HG03103 (cell line): ENCODE measurements at regions not wholly inside any gene's neighbourhood (a gene's known extent, or its start where the extent isn't known, plus 50 kb on each side); places are given as distances from the start of the nearest gene placed in this dataset.
"Not testable (repeated sequence)": the region's sequence is repeated elsewhere in the genome, so short reads cannot be mapped to it uniquely, and the experiment has no call there.

ENCODE experiments used
- ATAC-seq: cut with Tn5 transposase; IDR thresholded peaks from one replicate; pipeline ENCODE4 v1.9.1; 2021; ENCODE audit warnings: low read depth; ENCODE audit not compliant: unreplicated experiment

- no peak for ATAC-seq
These were observed 250.7 kb upstream of the TBL1XR1 start for GRCh38 chr3:177447938-177448337.

- ATAC-seq = peak; percentile 35
These were observed 251.7 kb upstream of the TBL1XR1 start for GRCh38 chr3:177448987-177449359.

DNA sequence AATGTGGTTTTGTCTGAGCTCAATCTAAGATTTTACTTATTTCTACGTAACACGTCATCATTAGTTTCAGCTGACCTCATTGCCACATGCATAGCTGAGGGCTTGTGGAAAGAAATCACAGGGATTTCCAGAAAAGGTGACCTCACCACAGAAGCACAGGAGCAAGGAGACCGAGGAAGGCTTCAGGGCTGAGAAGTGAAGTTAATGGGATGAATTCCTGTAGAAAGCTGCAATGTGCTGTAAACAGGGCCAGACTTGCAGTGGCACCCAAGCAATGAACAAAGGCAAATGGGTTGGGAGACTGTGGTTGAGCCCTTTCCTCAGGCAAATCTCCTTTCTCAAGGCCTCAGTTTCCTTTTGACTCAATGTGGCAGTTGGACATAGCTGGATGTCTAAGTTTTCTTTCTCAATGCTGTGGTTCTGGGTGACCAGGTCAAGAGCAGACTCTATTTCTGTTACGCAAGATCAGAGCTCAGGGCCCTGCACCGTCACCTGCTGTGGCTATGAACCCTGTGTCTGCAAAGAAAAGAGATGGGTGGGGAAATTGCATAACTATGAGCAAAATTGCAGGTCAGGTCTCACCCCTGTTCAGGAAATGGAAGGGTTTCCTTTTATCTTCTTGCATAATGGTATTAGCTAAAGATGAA lies 252.2 kb upstream of the TBL1XR1 start:
- peak; percentile 86 for ATAC-seq

DNA sequence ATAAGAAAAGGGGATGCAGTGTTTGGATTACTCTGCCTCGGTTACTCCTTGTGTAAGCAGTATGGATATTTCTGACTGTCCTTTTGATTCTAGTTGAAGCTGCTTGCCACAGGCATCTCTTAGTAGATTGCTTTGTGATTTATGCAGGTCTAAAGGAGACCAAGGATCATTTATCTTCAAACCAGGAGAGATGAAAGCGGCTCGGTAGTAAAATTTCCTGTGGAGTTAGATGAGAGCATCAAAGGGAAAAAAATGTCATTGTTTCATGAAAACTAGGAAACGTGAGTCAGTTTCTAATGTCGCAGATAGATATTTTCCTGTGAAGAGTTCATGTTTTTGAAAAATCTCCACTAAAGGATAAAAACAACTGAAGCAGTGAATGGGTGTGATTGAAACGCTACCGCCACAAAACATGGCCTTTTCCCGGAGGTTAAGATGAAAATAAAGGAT lies 254.0 kb upstream of the TBL1XR1 start:
- no peak for ATAC-seq

- ATAC-seq = no peak
These were observed 254.9 kb upstream of the TBL1XR1 start for GRCh38 chr3:177451864-177452830.

GRCh38 chr3:177452831-177453450 lies 255.7 kb upstream of the TBL1XR1 start:
- ATAC-seq = no peak

DNA sequence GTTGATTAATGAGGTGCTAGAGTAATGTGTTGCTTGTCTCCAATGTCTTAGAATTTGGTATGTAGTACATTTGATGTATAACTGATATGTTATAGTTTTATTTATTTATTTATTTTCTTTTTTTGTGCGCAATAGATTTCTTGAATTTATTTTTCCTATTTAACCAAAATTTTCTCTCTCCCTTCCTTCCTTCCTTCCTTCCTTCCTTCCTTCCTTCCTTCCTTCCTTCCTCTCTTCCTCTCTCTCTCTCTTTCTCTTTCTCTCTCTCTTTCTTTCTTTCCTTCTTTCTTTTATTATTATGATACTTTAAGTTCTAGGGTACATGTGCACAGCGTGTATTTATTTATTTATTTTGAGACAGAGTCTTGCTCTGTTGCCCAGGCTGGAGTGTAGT lies 256.2 kb upstream of the TBL1XR1 start:
- ATAC-seq = no peak

- ATAC-seq = not testable (repeated sequence)
These were observed 259.9 kb upstream of the TBL1XR1 start for GRCh38 chr3:177457204-177457603.

GRCh38 chr3:177459401-177459800 lies 262.1 kb upstream of the TBL1XR1 start:
- no peak for ATAC-seq

- ATAC-seq = no peak
These were observed 262.8 kb upstream of the TBL1XR1 start for GRCh38 chr3:177460047-177460446.

DNA sequence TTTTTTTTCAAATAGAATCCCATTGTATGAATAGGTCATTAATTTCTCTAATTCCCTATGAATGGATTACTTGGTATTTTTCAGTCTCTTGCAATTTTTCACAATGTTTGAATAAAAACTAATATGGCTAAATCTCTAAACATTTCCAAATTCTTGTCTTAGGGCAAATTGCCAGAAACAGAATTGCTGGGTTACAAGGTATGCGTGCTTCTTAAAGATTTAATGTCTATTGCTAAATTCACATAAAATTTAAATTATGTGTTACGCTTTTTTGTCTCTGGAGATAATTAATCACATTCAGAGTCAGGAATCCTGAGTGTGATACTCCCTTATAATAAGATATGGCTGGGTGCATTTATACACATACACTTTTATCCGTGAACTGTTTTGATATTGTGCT lies 264.5 kb upstream of the TBL1XR1 start:
- no peak for ATAC-seq

DNA sequence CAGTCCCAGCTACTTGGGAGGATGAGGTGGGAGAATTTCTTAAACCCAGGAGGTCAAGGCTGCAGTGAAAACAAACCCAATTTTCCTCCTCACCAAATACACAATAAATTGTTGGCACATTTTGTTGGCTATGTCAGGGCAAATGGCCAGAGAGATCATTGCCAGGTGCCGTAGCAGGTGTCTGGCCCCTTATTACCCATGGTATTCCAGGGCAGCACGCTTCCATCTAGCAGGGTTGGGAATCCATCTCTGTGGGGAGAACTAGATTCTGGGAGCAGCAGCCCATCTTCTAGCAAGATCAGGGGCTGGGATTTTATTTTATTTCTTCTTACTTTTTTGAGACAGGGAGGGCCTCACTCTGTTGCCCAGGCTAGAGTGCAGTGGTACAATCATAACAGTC lies 266.1 kb upstream of the TBL1XR1 start:
- not testable (repeated sequence) for ATAC-seq

- no peak for ATAC-seq
These were observed 266.6 kb upstream of the TBL1XR1 start for GRCh38 chr3:177463863-177464262.

DNA sequence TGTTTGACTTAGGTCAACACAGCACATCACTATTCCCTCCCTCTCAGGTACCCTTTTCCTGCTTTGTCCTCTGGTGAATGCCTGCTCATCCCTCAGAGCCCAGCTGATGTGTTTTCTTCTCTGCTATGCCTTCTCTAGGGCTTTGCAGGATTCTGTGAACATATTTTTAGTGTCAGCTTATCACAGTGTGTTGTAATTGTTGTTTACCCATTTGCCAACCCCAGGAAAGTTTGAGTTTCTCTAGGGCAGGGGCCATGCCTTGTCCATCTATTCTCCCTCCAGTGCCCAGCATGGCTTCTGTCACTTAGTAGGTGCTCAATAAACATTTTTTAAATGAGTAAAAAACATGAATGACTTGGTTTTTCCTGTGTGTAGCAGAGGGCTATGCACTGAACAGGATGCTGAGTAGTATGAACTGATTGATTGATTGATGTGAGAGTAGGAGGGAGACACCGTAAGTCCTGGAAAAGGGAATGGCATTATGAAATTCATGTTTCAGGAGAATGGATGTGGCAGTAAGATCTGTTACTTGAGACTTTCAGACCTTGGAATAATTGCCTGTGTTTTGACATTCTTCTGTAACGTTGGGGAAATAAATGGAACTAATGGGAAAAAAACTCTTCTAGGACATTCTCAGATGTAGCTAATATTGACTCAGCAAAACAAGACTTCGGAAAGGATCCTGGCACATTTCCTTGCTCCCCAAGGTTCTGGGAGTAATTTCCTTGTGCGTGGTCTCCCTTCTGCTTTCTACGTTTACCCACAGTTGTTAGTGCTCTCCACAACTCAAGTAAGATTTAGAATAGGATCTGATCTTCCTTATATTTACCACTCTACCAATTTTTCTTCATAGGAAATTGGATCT lies 267.3 kb upstream of the TBL1XR1 start:
- no peak for ATAC-seq

DNA sequence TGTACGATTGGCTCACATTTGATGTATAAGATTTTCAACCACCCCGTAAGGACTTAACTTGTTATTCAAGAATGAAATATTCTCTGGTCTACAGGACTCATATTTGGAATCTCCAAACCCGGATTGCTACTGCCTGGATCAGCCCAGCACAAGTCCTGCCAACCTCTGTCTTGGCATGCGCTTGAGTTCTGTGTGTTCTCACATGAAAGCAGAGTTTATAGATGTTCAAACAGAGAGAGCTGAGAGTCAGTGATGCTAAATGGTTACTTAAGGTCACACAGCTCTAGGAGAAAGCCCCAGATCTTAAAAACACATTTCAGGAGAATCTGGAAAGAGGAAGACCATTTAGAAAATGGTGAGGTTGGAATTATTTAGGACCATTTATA lies 268.0 kb upstream of the TBL1XR1 start:
- ATAC-seq = no peak

DNA sequence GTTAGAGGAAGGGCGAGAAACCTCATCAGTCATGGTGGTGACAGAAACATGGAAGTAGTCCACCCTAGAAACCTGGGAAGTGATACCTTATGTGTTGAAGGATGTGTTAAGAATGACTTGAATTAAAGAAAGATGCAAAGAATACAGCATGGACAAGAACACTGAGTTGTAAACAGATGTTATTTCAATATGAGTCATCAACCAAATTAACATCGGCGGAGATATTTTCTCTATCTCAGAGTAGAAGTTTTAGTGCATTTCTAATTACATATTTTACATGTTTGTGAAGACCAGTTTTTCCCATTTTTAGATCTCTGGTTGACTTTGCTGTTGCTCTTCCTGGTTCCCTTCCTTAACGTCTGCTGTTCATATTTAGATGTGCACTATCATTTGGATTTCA lies 268.8 kb upstream of the TBL1XR1 start:
- no peak for ATAC-seq

GRCh38 chr3:177466622-177467021 lies 269.3 kb upstream of the TBL1XR1 start:
- ATAC-seq = not testable (repeated sequence)

GRCh38 chr3:177467247-177467985 lies 270.1 kb upstream of the TBL1XR1 start:
- ATAC-seq = no peak

DNA sequence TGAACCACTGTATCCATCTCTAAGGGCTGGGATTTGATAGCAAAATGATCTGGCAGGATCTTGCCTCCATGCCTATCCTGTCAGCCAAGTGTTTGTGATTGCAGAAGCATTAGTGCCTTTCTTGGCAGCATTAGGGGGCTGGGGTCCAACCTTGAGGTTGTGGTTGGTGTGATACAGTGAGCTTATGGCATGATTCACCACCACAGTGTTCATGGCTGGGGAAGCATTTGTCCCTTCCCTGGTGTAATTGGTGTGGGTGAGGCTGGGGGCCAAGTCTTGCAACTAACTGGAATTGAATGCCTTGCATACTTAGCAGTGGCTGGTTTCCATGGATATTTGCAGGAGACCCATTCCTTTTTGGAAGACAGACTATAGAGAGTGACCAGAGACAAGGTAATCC lies 271.0 kb upstream of the TBL1XR1 start:
- no peak for ATAC-seq

DNA sequence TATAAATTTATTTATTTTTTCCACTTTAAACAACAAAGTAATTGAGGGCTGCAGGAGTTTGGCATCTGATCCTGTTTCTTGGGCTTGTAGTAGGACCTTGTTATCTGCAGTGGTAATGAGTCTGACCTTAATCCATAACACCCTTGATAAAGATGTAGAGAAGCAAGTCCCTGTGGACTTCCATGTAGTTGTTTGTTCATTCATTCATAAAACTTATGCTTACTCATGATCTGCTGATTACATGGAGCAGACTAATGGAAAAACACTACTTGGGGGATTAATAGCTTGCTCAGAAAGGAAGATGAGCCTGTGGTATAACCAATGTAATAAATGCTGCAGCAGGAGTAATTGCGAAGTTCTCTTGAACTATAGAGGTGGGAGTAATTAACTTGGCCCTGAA lies 271.5 kb upstream of the TBL1XR1 start:
- no peak for ATAC-seq
